Type B pancreatic cell (in vitro differentiated cells): ENCODE measurements at regions not wholly inside any gene's neighbourhood (a gene's known extent, or its start where the extent isn't known, plus 50 kb on each side); places are given as distances from the start of the nearest gene placed in this dataset.
"Not testable (repeated sequence)": the region's sequence is repeated elsewhere in the genome, so short reads cannot be mapped to it uniquely, and the experiment has no call there.

ENCODE experiments used
- DNase-seq: peaks from one replicate; pipeline ENCODE4 v3.0.0; 2021; ENCODE audit warnings: mixed read lengths; ENCODE audit not compliant: unreplicated experiment; ENCODE audit errors: extremely low spot score
- H3K27ac Mint-ChIP-seq: 2 replicates; pipeline ENCODE4 v1.8.0; 2021; ENCODE audit warnings: mild to moderate bottlenecking, mixed read lengths
- H3K27me3 Mint-ChIP-seq: 2 replicates; pipeline ENCODE4 v1.8.0; 2021; ENCODE audit warnings: mixed read lengths
- H3K36me3 Mint-ChIP-seq: 2 replicates; pipeline ENCODE4 v1.8.0; 2021; ENCODE audit warnings: mixed read lengths
- H3K4me1 Mint-ChIP-seq: one replicate; pipeline ENCODE4 v1.8.0; 2021; ENCODE audit warnings: mixed read lengths; ENCODE audit not compliant: unreplicated experiment
- H3K4me3 Mint-ChIP-seq: 2 replicates; pipeline ENCODE4 v1.8.0; 2021; ENCODE audit warnings: mild to moderate bottlenecking, mixed read lengths
- H3K9me3 Mint-ChIP-seq: 2 replicates; pipeline ENCODE4 v1.8.0; 2021; ENCODE audit warnings: mixed read lengths
- CTCF ChIP-seq: fragments of 200-600 bp; sonication (generic); conservative IDR thresholded peaks from 2 replicates; pipeline ENCODE4 v1.5.0; 2021; ENCODE audit warnings: antibody characterized with exemption, mild to moderate bottlenecking

- Mint-ChIP-seq H3K4me3 (no peak overlapping the region), H3K27me3 (no peaks in the 10 kb centered on the region), H3K9me3 (no peaks in the 10 kb centered on the region), H3K4me1 (no peaks in the 10 kb centered on the region), H3K36me3 (no peaks in the 10 kb centered on the region), H3K27ac (no peak overlapping the region)
- TF ChIP-seq CTCF = no peak
- DNase-seq = no peak
Measured at GRCh38 chr3:178109691-178110090, 426.5 kb upstream of the KCNMB2 start.

GRCh38 chr3:178112134-178112533, 424.1 kb upstream of the KCNMB2 start:
- Mint-ChIP-seq H3K27ac (no peak overlapping the region), H3K4me3 (no peak overlapping the region), H3K4me1 (peaks cover 3% of the 10 kb centered on the region), H3K36me3 (no peaks in the 10 kb centered on the region), H3K27me3 (no peaks in the 10 kb centered on the region), H3K9me3 (no peaks in the 10 kb centered on the region)
- DNase-seq = no peak
- TF ChIP-seq CTCF = no peak

- not testable (repeated sequence) for DNase-seq, H3K27ac Mint-ChIP-seq
Measured at GRCh38 chr3:178112552-178112951, 423.7 kb upstream of the KCNMB2 start.

GRCh38 chr3:178117641-178118040, 418.6 kb upstream of the KCNMB2 start:
- no peaks in the 10 kb centered on the region for H3K27me3 Mint-ChIP-seq
- no peak overlapping the region for H3K27ac Mint-ChIP-seq

More at GRCh38 chr3:178112552-178112951, 423.7 kb upstream of the KCNMB2 start:
- H3K27me3 Mint-ChIP-seq, H3K4me1 Mint-ChIP-seq, H3K4me3 Mint-ChIP-seq, H3K36me3 Mint-ChIP-seq, H3K9me3 Mint-ChIP-seq: not testable (repeated sequence)

GRCh38 chr3:178119608-178120295, 416.5 kb upstream of the KCNMB2 start:
- H3K27ac Mint-ChIP-seq = peak overlapping the region; percentile 76
- H3K27me3 Mint-ChIP-seq = not testable (repeated sequence)

More at GRCh38 chr3:178117641-178118040, 418.6 kb upstream of the KCNMB2 start:
- no peak for DNase-seq
- H3K4me3 Mint-ChIP-seq = no peak overlapping the region
- TF ChIP-seq CTCF = no peak
- peaks cover 7% of the 10 kb centered on the region for H3K4me1 Mint-ChIP-seq
- peaks cover 10% of the 10 kb centered on the region for H3K9me3 Mint-ChIP-seq
- peaks cover 4% of the 10 kb centered on the region for H3K36me3 Mint-ChIP-seq

GRCh38 chr3:178120367-178120766, 415.9 kb upstream of the KCNMB2 start:
- no peak for DNase-seq
- no peak for TF ChIP-seq CTCF
- H3K4me3 Mint-ChIP-seq = no peak overlapping the region
- H3K27me3 Mint-ChIP-seq = no peaks in the 10 kb centered on the region
- peaks cover 12% of the 10 kb centered on the region for H3K4me1 Mint-ChIP-seq
- H3K9me3 Mint-ChIP-seq = peaks cover 10% of the 10 kb centered on the region
- H3K36me3 Mint-ChIP-seq = peaks cover 4% of the 10 kb centered on the region
- H3K27ac Mint-ChIP-seq = peak overlapping the region; percentile 76

More at GRCh38 chr3:178119608-178120295, 416.5 kb upstream of the KCNMB2 start:
- H3K9me3 Mint-ChIP-seq, H3K4me3 Mint-ChIP-seq, H3K36me3 Mint-ChIP-seq, DNase-seq: not testable (repeated sequence)
- H3K4me1 Mint-ChIP-seq = peaks cover 12% of the 10 kb centered on the region

- no peak overlapping the region for H3K4me3 Mint-ChIP-seq
- H3K27me3 Mint-ChIP-seq = no peaks in the 10 kb centered on the region
- no peaks in the 10 kb centered on the region for H3K9me3 Mint-ChIP-seq
- H3K36me3 Mint-ChIP-seq = no peaks in the 10 kb centered on the region
- no peak for DNase-seq
- TF ChIP-seq CTCF = no peak
- peaks cover 5% of the 10 kb centered on the region for H3K4me1 Mint-ChIP-seq
- H3K27ac Mint-ChIP-seq = no peak overlapping the region
Measured at GRCh38 chr3:178126686-178127085, 409.6 kb upstream of the KCNMB2 start.
